ENCODE measurements at regions not wholly inside any gene's neighbourhood (a gene's known extent, or its start where the extent isn't known, plus 50 kb on each side); places are given as distances from the start of the nearest gene placed in this dataset.

DNA sequence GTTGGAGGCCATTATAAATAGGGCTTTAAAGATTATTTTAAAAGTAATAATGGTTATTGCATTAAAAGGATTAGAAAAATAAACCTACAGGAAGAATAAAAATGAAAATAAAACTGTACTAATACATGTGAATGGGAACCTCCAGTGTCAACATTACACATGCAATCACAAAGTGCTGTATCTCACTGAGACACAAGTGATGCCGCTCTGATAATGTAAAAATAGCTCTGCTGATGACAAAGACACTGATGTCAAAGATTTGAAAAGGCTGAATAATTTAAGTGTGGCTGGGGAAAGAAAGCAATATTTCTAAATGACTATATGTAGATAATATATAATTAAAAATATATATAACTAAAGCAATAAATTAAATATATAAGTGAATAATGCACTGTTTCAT is 129.1 kb upstream of the RAP2B start:
- ATAC-seq: no peak

GRCh38 chr3:153036846-153037245 is 125.2 kb upstream of the RAP2B start:
- ATAC-seq: no peak

GRCh38 chr3:153038367-153038766 is 123.7 kb upstream of the RAP2B start:
- no peak for ATAC-seq

DNA sequence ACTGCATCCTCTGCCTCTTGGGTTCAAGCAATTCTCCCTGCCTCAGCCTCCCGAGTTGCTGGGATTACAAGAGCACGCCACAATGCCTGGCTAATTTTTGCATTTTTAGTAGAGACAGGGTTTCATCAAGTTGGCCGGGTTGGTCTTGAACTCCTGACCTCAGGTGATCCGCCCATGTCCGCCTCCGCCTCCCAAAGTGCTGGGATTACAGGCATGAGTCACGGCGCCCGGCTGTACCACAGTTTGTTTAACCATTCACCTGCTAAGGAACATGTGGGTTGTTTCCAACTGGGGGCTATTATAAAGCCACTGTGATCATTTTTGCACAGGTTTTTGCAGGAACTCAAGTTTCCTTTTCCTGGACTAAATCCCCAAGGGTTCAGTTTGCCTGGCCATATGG is 123.2 kb upstream of the RAP2B start:
- peak; percentile 67 for ATAC-seq

- no peak for ATAC-seq
These were observed 120.8 kb upstream of the RAP2B start for GRCh38 chr3:153041181-153041580.

DNA sequence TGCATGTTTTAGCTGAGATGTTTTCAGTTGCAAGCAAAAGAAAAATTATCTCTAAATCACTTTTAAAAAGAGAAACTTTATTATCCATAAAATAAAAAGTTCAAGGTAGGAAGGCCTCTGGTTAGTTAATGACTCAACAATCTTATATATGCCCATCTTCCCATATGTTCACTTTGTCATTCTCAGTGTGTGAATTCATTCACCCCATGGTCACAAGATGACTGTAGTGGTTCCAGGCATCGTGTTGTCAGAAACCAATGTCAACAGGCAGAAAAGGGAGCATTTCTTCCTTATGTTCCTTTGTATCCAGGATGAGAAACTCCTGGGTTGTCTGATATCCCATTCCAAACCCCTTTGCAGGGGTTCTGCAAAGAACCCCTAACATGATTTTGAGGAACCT is 119.9 kb upstream of the RAP2B start:
- ATAC-seq: no peak

- no peak for ATAC-seq
These were observed 118.2 kb upstream of the RAP2B start for GRCh38 chr3:153043729-153044328.

GRCh38 chr3:153045150-153045549 is 116.9 kb upstream of the RAP2B start:
- no peak for ATAC-seq

DNA sequence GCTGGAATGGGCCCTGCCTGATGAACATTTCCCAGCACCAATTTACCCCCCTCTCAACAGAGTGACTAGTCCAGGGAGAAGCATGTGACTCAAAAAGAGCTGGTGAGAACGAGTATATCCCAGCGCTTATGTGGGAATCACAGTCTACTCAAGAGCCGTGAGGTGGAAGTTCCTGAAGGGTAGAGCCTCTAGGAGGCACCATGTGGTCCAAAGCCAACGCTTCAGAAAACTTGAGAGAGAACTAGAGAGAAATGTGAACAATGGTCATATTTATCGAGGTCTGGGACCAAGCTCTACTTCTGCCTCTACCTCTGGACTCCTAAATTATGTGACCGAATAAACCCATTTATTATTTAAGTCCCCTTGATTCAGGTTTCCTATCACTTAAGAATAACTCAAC is 111.0 kb upstream of the RAP2B start:
- no peak for ATAC-seq

- ATAC-seq: peak; percentile 91
These were observed 110.5 kb upstream of the RAP2B start for GRCh38 chr3:153051427-153052095.

DNA sequence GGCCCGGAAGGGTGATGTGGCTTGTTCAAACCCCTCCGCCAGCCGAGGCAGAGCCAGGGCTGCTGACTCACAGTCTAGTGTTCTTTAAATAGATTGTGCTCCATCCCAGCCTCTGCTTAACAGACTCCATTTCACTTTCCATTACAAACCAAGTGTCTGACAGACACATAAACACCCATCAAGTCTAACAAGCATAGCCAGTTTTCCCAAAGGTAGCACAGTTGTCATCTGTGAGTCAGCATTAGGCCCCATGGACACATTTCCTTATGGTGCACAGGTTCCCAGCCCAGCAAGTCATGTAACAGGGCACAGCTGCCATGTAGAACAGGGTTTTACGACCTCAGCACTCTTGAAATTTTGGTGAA is 109.9 kb upstream of the RAP2B start:
- peak; percentile 98 for ATAC-seq

- ATAC-seq: no peak
These were observed 106.8 kb upstream of the RAP2B start for GRCh38 chr3:153055217-153055616.

DNA sequence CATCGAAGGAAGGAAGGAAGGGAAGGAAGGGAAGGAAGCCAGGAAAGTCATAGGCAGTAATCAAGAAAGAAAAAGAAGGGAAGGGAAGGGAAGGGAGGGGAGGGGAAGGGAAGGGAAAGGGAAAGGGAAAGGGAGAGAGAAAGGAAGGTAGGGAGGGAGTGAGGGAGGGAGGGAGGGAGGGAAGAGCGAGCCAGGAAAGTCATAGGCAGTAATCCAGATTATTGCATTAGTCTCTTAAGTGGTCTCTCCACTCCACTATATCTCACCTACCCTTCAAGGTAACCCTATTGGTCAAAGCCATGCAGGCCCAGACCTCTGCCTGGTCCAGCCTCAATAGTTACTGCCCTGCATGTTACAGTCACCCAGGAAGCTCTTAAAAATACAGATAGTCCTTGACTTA is 106.2 kb upstream of the RAP2B start:
- no peak for ATAC-seq

DNA sequence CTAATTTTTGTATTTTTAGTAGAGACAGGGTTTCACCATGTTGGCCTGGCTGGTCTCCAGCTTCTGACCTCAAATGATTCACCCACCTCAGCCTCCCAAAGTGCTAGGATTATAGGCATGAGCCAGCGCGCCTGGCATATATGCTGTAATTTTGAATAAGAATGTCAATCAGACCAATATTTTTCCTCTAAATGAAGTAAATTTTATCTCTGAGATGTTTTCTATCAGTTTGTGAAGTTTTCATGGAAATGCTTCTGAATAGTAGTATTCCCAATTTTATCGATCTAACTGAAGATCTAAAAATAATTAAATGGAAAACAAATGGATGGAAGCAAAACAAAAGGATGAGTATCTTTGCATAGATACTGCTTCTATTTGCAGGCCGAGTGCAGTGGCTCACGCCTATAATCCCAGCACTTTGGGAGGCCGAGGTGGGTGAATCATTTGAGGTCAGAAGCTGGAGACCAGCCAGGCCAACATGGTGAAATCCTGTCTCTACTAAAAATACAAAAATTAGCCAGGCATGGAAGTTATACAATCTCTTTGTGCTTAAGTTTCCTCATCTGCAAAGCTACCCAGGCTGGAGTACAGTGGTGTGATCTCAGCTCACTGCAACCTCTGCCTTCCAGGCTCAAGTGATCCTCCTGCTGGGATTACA is 103.9 kb upstream of the RAP2B start:
- ATAC-seq: peak; percentile 77

GRCh38 chr3:153060346-153060745 is 101.7 kb upstream of the RAP2B start:
- ATAC-seq: no peak

DNA sequence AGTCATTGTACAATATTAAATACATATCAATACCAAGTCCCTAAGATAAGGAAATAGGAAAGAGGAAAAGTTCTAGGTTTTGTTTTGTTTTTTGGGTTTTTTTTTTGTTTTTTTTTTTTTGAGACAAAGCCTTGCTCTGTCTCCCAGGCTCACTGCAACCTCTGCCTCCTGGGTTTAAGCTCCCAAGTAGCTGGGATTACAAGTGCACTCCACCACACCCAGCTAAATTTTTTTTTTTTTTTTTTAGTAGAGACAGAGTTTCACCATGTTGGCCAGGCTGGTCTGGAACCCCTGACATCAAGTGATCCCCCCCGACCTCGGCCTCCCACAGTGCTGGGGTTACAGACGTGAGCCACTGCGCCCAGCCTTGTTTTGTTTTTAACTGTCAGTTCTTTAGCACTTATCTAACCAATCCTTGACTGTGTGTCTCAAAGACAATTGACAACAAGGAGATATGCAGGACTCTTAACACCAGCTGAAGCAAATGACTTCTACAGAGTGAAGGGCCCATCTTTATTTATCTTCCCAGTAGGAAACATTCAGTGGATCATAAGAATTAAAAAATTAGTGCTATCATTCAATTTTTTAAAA is 100.0 kb upstream of the RAP2B start:
- no peak for ATAC-seq

- ATAC-seq: no peak
These were observed 98.7 kb upstream of the RAP2B start for GRCh38 chr3:153063337-153063736.

DNA sequence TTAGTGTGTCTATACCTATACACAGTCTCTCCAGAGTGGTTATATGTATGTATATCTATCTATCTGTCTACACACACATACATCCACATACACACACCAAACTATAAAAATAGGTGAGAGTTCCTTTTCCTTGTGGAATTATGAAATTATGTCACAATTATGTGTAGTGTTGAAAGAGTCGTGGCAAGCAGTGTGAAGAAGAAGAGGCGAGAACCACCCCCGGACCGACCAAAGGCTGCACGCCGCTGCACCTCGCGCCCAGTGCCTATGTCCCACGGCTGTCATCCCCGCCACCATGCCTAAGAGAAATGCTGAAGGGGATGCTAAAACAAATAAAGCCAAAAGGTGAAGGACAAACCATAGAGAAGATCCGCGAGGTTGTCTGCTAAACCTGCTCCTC is 95.0 kb upstream of the RAP2B start:
- ATAC-seq: no peak

- no peak for ATAC-seq
These were observed 92.2 kb upstream of the RAP2B start for GRCh38 chr3:153069598-153070510.

- no peak for ATAC-seq
These were observed 91.5 kb upstream of the RAP2B start for GRCh38 chr3:153070511-153070868.

DNA sequence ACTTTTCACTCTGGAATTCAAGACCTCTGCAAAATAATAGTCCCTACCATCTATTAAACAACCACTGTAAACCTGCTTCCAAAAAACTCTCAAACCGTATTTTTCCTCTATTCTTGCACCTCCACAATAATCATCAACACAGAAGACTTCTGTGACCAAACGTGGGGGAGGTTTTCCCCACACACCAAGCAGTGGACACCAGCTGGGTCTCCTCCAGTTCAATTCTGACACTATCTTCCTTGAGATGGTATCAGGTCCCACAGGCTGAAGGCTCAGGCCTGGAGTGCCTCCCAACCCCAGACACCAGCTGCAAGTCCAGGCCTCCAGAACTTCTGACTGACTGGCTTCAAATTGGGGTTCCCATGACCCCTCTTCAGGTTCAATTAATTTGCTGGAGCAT is 89.6 kb upstream of the RAP2B start:
- no peak for ATAC-seq

- no peak for ATAC-seq
These were observed 89.2 kb upstream of the RAP2B start for GRCh38 chr3:153072856-153073255.

GRCh38 chr3:153073636-153074035 is 88.4 kb upstream of the RAP2B start:
- ATAC-seq: peak; percentile 93
